ENCODE measurements at regions not wholly inside any gene's neighbourhood (a gene's known extent, or its start where the extent isn't known, plus 50 kb on each side); places are given as distances from the start of the nearest gene placed in this dataset.

DNA sequence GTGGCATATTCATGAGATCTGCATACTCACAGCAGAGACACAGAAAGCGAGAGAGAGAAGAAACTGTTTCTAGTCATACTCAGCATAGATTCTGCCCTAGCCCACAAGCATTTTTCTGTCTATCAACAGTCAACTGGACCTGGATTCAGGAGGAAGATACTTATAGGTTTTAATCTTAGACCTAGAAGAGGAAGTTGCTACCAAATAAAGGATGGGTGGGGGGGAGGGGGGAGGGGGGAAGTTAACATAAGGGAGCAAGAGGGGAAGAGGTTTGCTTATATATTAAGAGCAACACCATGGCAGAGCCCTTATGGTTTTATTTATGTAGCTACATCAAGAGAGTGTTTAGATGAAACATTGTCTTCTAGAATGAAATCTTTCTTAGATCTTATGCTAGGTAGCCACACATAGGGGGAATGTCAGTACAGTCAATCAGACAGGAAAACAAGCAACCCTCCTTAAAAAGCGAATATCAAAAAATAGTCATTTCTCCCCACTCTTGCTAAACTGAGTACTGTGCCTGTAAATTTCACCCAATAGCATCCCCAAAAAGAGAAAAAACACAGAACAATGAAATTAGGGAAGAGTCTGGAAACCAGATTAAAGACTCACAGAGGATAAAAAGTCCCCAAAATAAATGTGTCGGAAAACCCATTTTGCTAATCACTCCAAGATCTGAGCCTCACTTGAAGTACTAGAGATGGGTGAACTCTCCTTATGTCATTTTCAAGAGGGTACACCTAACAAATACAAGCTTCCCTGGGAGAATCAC lies 192.7 kb upstream of the NR4A3 start:
- TF ChIP-seq, protein P1, sequence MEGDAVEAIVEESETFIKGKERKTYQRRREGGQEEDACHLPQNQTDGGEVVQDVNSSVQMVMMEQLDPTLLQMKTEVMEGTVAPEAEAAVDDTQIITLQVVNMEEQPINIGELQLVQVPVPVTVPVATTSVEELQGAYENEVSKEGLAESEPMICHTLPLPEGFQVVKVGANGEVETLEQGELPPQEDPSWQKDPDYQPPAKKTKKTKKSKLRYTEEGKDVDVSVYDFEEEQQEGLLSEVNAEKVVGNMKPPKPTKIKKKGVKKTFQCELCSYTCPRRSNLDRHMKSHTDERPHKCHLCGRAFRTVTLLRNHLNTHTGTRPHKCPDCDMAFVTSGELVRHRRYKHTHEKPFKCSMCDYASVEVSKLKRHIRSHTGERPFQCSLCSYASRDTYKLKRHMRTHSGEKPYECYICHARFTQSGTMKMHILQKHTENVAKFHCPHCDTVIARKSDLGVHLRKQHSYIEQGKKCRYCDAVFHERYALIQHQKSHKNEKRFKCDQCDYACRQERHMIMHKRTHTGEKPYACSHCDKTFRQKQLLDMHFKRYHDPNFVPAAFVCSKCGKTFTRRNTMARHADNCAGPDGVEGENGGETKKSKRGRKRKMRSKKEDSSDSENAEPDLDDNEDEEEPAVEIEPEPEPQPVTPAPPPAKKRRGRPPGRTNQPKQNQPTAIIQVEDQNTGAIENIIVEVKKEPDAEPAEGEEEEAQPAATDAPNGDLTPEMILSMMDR (IDR thresholded peaks at IDR 0.05) = no peak
- TF ChIP-seq POLR2A (IDR thresholded peaks at IDR 0.05) = no peak
